A673 (cell line): ENCODE measurements at regions not wholly inside any gene's neighbourhood (a gene's known extent, or its start where the extent isn't known, plus 50 kb on each side); places are given as distances from the start of the nearest gene placed in this dataset.

ENCODE experiments used
- BruUV-seq: library from RNA; stranded (reverse); fragments of 400-500 nt; replicated peaks from 2 replicates; lab custom pipeline; 2021; lab: Mats Ljungman, UMichigan
- CTCF ChIA-PET: fragments of 300-600 bp; sonication (Branson Sonifier 250); formaldehyde crosslinking; loops from one replicate; lab custom pipeline; 2022; ENCODE audit warnings: antibody characterized with exemption; lab: Charles Lee
- POLR2A ChIA-PET: fragments of 300-600 bp; sonication (Branson Sonifier 250); formaldehyde crosslinking; loops from one replicate; lab custom pipeline; 2022; ENCODE audit warnings: antibody characterized with exemption; ENCODE audit not compliant: low non-redundant PET; lab: Charles Lee
- DNase-seq: peaks from one replicate; pipeline ENCODE4 v3.0.0-alpha.2; 2015; ENCODE audit warnings: low spot score
- H3K27ac ChIP-seq: fragments of 200-600 bp; sonication (generic); 2 replicates; pipeline ENCODE4 v1.5.1; 2016; ENCODE audit warnings: mixed run types, low read depth, mild to moderate bottlenecking, mixed read lengths, antibody characterized with exemption, low read length; ENCODE audit not compliant: poor library complexity, severe bottlenecking
- H3K27me3 ChIP-seq: fragments of 200-600 bp; sonication (generic); replicated peaks from 2 replicates; pipeline ENCODE4 v1.6.1; 2017; ENCODE audit warnings: mixed run types, low read depth, mild to moderate bottlenecking, mixed read lengths, antibody characterized with exemption, low read length; ENCODE audit not compliant: insufficient read depth, poor library complexity
- H3K36me3 ChIP-seq: fragments of 200-600 bp; sonication (generic); 2 replicates; pipeline ENCODE4 v1.6.1; 2016; ENCODE audit warnings: mixed run types, mild to moderate bottlenecking, mixed read lengths, antibody characterized with exemption, low read length; ENCODE audit not compliant: insufficient read depth, poor library complexity, severe bottlenecking
- H3K4me1 ChIP-seq: fragments of 200-600 bp; sonication (generic); 2 replicates; pipeline ENCODE4 v1.6.1; 2017; ENCODE audit warnings: mixed run types, mild to moderate bottlenecking, mixed read lengths, antibody characterized with exemption, low read length; ENCODE audit not compliant: insufficient read depth, poor library complexity, severe bottlenecking
- H3K4me3 ChIP-seq: fragments of 200-600 bp; sonication (generic); 2 replicates; pipeline ENCODE4 v1.5.1; 2016; ENCODE audit warnings: low read depth, mixed run types, mild to moderate bottlenecking, mixed read lengths, low read length; ENCODE audit not compliant: poor library complexity, severe bottlenecking
- H3K9me3 ChIP-seq: fragments of 200-600 bp; sonication (generic); 2 replicates; pipeline ENCODE4 v1.6.1; 2016; ENCODE audit warnings: mixed run types, low read depth, mild to moderate bottlenecking, mixed read lengths, antibody characterized with exemption, low read length; ENCODE audit not compliant: poor library complexity, severe bottlenecking
- CTCF ChIP-seq: fragments of 300-800, 200-600 bp; sonication (generic); conservative IDR thresholded peaks from 2 replicates; pipeline ENCODE4 v1.5.1; 2017; ENCODE audit warnings: low read depth, mild to moderate bottlenecking, antibody characterized with exemption, low read length, moderate library complexity, mixed read lengths
- EZH2 ChIP-seq: fragments of 200-600 bp; sonication (generic); IDR thresholded peaks from 2 replicates; pipeline ENCODE4 v1.6.1; 2017; ENCODE audit warnings: borderline replicate concordance, low read depth, mild to moderate bottlenecking, mixed read lengths, antibody characterized with exemption, low read length; ENCODE audit not compliant: poor library complexity, severe bottlenecking
- intact Hi-C: fragments of 100-400 bp; cut with micrococcal nuclease; formaldehyde crosslinking; loops from one replicate; pipeline ENCODE4 v1.10.0; 2022; ENCODE audit not compliant: unreplicated experiment

GRCh38 chr2:117432746-117433145, 381.7 kb upstream of the DDX18 start:
- intact Hi-C loops = no loop called here
- POLR2A ChIA-PET = no interaction called here
- Histone ChIP-seq H3K9me3 (no peaks in the 10 kb centered on the region), H3K36me3 (no peaks in the 10 kb centered on the region), H3K4me3 (no peak overlapping the region), H3K4me1 (no peaks in the 10 kb centered on the region), H3K27me3 (no peaks in the 10 kb centered on the region), H3K27ac (no peak overlapping the region)
- DNase-seq = no peak
- TF ChIP-seq EZH2 (no peak), CTCF (no peak)
- CTCF ChIA-PET = no interaction called here
- BruUV-seq = no TSS peak

- no peak for DNase-seq
- POLR2A ChIA-PET = no interaction called here
Observed at GRCh38 chr2:117436697-117437096, 377.8 kb upstream of the DDX18 start.

GRCh38 chr2:117470311-117471095, 344.0 kb upstream of the DDX18 start:
- CTCF ChIA-PET = interaction anchor here (1.5 kb wide), 1 partner anchor 315 kb away, joined by 9 read pairs; no protein-coding TSS in a partner anchor
- POLR2A ChIA-PET = no interaction called here
- BruUV-seq = no TSS peak
- DNase-seq = peak; percentile 63
- Histone ChIP-seq H3K4me1 (no peaks in the 10 kb centered on the region), H3K27ac (no peak overlapping the region), H3K27me3 (no peaks in the 10 kb centered on the region), H3K9me3 (no peaks in the 10 kb centered on the region), H3K36me3 (no peaks in the 10 kb centered on the region), H3K4me3 (no peak overlapping the region)
- intact Hi-C loops = loop anchor here (2.0 to 5.0 kb wide), 3 partner anchors 302 to 532 kb away; no protein-coding TSS in a partner anchor
- TF ChIP-seq EZH2 (no peak), CTCF (peak; percentile 70)

More at GRCh38 chr2:117436697-117437096, 377.8 kb upstream of the DDX18 start:
- H3K27me3 ChIP-seq = no peaks in the 10 kb centered on the region
- no peak overlapping the region for H3K27ac ChIP-seq
- no peaks in the 10 kb centered on the region for H3K4me1 ChIP-seq
- intact Hi-C loops = no loop called here
- no peak for TF ChIP-seq CTCF
- no peak for TF ChIP-seq EZH2
- H3K9me3 ChIP-seq = no peaks in the 10 kb centered on the region
- no peaks in the 10 kb centered on the region for H3K36me3 ChIP-seq
- H3K4me3 ChIP-seq = no peak overlapping the region
- no TSS peak for BruUV-seq
- CTCF ChIA-PET = no interaction called here
